HG03460 (cell line): ENCODE measurements at regions not wholly inside any gene's neighbourhood (a gene's known extent, or its start where the extent isn't known, plus 50 kb on each side); places are given as distances from the start of the nearest gene placed in this dataset.
A peak's percentile ranks its signal among the peaks of the same experiment; 100 is the strongest.

Experiments used
- ATAC-seq: cut with Tn5 transposase; IDR thresholded peaks from one replicate; pipeline ENCODE4 v1.9.1; 2021; ENCODE audit not compliant: unreplicated experiment

- ATAC-seq = no peak
Measured at GRCh38 chr6:110033101-110033500, 55.0 kb downstream of the GPR6 start.

- ATAC-seq = no peak
Measured at GRCh38 chr6:110033749-110034666, 55.9 kb downstream of the GPR6 start.

GRCh38 chr6:110034667-110035036 lies 56.5 kb downstream of the GPR6 start:
- ATAC-seq = no peak

GRCh38 chr6:110035321-110035720 lies 57.2 kb downstream of the GPR6 start:
- no peak for ATAC-seq

- no peak for ATAC-seq
Measured at GRCh38 chr6:110036408-110037302, 58.5 kb downstream of the GPR6 start.

GRCh38 chr6:110037726-110038295 lies 59.7 kb downstream of the GPR6 start:
- ATAC-seq = no peak

GRCh38 chr6:110039364-110039980 lies 61.4 kb downstream of the GPR6 start:
- peak; percentile 73 for ATAC-seq

GRCh38 chr6:110039981-110040383 lies 61.9 kb downstream of the GPR6 start:
- ATAC-seq = peak; percentile 46

- ATAC-seq = no peak
Measured at GRCh38 chr6:110040716-110041115, 62.6 kb downstream of the GPR6 start.

GRCh38 chr6:110041126-110041525 lies 63.0 kb downstream of the GPR6 start:
- no peak for ATAC-seq

- no peak for ATAC-seq
Measured at GRCh38 chr6:110041830-110042229, 63.7 kb downstream of the GPR6 start.

GRCh38 chr6:110042670-110043296 lies 64.7 kb downstream of the GPR6 start:
- ATAC-seq = no peak

GRCh38 chr6:110043366-110043994 lies 65.4 kb downstream of the GPR6 start:
- ATAC-seq = no peak

GRCh38 chr6:110044096-110044495 lies 66.0 kb downstream of the GPR6 start:
- ATAC-seq = no peak

- ATAC-seq = no peak
Measured at GRCh38 chr6:110044622-110045021, 66.5 kb downstream of the GPR6 start.

GRCh38 chr6:110048221-110048875 lies 70.2 kb downstream of the GPR6 start:
- no peak for ATAC-seq

GRCh38 chr6:110049696-110050439 lies 71.8 kb downstream of the GPR6 start:
- no peak for ATAC-seq
